AG08396 (cell line): ENCODE measurements at regions not wholly inside any gene's neighbourhood (a gene's known extent, or its start where the extent isn't known, plus 50 kb on each side); places are given as distances from the start of the nearest gene placed in this dataset.
"Not testable (repeated sequence)": the region's sequence is repeated elsewhere in the genome, so short reads cannot be mapped to it uniquely, and the experiment has no call there.

Experiments
- DNase-seq: peaks from one replicate; pipeline ENCODE4 v3.0.0; 2012; ENCODE audit warnings: low spot score, mixed read lengths

DNA sequence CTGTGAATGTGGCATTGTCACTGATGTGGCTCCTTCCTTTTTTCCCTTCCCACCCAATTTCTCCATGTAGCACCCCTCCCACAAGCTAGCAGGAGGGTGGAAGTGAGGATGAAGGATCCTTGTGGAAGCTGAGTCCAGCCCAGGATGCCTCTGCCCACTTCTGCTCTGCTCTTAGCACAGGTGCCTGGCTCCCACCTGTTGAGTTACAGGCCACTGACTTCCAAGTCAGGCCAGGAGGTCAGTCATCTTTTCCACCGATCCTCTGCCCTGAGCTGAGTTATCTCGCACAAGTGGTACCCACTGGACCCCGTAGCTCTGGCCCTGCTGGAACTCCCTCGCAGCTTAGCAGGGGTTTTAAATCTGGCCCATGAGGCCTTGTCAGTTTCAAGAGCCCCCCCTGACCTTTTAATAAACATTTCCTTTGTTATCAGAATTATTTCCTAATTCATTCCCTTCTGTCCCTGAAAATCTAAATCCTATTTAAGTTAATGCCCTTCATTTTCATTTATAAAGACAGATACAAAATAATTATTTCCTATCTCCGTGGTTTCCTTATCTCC, 125.3 kb upstream of the CADM1 start:
- DNase-seq = no peak

DNA sequence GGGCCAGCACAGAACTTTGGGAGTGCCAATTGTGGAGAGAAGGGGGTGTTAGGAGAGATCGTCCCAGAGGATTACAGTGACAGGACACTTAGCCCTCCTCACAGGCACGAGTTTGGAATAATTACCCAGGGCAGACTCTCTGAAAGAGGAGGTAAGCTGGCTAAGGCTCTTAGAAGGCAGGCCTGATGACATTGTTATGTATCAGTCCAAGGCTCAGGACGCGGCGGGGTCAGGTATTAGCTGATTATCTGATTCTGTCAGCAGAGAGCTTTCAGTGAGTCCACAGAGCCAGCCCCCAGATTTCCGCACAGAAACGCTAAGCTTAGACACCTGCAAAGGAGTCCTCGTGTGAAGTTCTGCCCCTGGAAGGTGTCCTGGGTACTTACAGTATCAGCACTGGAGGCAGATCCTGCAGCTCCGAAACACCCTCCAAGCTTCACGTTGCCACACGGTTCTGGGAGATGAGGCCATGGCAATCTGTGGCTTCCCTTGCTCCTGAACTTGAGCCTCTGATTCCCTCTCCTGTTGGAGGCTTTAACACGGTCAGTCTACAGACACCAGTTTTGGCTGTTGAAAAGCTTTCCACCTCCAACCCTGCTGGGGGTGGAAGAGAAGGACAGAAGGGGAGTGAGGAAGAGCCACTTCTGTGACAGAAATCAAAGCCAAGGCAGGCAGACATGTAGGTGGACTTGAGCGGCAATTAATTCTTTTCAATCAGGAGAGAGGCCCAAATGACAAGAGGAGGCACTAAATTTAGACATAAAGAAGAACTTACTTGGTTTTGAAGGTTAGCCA, 123.6 kb upstream of the CADM1 start:
- DNase-seq = no peak

DNA sequence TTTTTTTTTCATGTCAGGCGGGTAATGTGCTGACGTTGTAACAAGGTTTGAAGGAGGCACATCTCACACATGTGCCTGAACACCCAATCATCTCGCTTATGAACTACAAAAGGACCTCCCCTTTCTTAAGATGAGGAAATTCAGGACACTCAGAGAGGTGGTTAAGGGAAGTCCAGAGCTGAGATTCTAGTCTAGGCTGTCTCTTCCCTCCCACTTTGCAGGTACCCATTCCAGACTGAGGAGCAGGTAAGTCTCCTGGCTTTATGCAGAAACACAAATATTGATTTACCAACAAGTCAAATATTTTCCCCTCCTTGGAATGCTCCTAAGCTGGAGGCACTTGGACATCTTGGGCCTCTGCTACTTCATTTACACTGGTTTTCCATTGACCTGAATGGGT, 122.9 kb upstream of the CADM1 start:
- DNase-seq = no peak

DNA sequence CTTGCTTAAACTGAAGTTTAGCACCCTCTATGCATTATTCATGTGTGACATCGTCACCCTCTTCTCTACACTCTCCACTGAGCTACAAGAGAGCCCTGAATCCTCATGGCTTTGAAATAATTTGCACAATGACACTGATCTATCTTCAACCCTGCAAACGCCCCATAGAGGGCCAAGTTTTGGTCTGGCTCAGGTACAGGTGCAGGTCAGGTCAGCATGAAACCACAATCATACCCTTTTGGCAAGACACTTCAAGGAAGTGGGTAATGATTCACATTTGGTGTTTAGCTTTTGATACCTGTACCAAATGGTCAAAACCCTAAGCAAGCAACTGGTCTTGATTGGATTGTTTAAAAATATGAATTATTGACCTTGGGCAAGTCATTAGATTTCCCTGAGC, 122.2 kb upstream of the CADM1 start:
- no peak for DNase-seq

DNA sequence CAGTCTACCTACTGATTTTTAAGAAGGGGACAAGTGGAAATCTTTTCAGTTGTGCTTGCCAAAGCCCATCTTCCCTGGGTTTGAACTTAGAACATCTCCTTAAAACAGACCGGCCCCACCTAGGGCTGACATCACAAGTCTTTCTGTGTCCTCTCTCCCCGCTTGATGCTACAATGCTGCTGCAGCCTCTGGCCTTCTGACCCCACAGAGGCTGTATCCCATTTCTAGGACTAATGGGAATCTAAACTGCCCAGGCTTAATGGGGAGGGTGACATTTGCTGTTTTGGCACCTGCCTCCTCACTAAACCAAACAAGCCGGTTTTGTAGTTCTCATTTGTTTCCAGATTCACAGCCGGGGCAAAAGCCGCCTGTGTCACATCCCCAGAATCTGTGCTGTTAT, 121.3 kb upstream of the CADM1 start:
- DNase-seq = no peak

DNA sequence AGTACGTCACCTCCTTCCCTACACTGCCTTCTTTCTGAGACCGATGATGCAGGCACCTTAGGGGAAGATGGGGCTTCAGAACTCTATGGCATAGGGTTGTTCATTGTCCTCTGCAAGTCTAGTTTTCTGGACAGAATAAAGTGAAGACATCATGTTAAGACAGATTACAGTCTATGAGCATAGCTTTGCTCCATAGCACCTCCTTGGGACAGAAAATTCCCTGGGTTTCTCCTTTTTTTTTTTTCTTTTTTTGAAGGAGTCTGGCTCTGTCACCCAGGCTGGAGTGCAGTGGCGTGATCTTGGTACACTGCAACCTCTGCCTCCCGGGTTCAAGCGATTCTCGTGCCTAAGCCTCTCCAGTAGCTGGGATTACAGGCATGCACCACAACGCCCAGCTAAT, 119.8 kb upstream of the CADM1 start:
- DNase-seq = no peak

DNA sequence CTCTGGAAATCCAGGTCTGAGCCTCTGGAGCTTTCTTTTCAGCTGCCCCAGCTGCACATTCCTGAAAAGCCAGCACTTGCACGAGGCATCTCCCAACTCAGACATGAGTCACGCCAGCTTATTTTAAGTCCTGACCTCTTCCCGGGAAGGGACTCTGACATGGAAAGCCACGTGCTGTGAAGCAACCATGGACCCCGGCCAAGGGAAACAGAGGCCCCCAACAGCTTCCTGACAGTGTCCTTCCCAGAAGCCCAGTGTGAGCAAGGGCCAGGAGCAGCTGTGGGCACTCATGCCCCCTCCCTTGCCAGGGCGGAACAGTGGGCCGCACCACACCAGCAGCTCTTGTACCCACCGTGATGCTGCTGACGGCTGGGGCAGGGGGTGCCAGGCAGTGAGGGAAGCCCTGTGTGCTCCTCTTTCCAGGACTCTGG, 118.8 kb upstream of the CADM1 start:
- DNase-seq = peak; percentile 93

DNA sequence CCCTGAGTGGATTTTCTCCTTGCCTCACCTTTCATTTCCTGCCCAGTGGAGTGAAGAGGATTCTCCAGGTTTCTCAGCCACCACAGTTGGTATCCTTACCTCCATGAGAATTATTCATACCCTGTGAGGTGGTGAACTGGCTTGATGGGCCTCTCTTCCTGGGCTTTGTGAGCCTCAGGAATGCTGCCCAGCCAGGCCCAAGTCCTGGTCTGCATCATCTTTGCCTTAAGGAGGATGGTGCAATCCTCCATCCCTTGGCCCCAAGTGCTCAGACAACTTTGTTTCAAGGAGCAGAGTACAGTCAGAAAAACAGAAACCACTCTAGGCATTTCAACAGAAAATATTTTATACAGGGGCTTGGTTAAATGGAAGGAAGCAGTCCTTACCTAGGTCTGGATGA, 114.2 kb upstream of the CADM1 start:
- no peak for DNase-seq

DNA sequence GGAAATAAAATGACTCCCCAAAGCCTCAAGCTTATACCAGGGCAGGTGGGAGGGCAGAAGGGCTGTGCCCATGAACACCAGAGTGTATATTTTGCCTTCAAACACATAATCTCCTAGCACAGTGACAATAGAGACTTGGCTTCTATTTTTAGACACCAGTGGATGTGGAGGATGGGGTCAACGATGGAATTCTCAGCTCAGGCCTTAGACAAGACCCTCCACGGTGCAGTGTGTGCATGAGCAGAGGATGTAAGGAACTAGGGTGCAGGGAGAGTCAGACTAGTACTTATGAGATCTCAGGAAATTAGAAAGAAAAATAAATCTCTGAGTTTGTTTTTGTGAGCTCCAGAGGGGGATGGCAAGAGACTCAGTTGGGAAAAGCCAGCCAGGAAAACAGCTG, 113.6 kb upstream of the CADM1 start:
- no peak for DNase-seq

DNA sequence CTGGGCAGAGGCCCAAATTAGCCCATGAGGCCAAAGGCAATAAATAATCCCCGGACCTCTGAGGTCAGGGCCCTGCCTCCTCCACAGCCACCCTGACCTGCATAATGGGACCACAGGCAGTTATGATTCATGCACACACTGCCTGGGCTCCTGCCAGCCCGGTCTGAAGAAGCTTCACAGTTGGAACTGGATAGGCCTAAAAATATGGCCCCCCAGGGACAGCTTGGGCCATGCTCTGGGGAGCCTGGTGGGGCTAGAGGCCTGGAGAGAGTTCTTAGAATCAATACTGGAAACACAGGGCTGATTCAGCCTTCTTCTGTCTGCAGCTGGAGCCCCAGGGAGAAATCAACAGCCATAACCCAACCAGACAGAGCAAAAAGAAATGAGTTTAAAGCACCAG, 112.8 kb upstream of the CADM1 start:
- peak; percentile 44 for DNase-seq

DNA sequence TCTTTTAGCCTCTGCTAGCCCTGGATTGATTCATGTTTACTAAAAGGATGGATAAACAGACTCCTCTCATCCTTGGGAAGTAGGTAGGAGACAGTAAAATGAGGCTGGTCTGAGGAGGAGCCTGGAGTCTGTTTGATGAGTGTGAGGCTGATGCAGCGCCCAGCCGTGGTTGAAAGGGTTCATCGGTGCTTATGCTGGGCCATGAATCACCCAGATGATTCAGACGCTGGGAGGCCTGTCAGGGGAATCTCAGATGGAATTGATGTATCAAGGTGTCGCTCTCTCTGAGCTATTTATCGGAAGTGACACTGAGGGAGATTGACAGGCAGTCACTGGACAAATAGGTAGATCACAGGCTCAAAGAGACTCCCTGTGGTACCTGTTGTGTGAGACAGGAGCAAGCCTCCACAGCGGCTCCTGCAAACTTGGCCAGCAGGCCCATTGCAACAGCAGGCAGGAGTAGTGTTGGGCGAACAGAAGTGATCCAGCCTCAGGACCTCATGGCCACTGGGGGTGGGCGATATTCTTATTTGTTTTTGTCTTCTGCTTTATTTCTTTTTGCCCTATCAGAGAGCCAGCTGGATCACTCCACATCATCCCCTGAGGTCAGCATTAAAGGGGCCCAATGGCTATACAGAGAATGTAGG, 109.9 kb upstream of the CADM1 start:
- peak; percentile 77 for DNase-seq

DNA sequence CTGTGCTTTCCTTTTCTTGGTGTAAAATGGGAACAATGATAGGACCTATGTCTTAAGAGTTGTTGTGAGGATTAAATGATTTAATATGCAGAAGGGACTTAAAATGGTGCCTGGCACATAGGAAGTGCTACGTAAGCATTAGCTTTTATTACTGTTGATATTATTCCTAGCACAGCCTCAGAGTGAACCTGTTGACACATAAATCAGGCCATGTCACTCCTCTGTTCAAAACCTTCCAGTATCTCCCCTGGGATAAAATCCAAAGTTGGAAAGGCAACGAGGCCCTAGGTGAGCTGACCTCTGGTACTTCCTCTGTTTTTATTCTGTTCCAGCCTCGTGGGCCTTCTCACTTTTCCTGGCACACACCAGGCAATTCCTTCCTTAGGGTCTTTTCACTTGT, 108.8 kb upstream of the CADM1 start:
- DNase-seq = no peak

DNA sequence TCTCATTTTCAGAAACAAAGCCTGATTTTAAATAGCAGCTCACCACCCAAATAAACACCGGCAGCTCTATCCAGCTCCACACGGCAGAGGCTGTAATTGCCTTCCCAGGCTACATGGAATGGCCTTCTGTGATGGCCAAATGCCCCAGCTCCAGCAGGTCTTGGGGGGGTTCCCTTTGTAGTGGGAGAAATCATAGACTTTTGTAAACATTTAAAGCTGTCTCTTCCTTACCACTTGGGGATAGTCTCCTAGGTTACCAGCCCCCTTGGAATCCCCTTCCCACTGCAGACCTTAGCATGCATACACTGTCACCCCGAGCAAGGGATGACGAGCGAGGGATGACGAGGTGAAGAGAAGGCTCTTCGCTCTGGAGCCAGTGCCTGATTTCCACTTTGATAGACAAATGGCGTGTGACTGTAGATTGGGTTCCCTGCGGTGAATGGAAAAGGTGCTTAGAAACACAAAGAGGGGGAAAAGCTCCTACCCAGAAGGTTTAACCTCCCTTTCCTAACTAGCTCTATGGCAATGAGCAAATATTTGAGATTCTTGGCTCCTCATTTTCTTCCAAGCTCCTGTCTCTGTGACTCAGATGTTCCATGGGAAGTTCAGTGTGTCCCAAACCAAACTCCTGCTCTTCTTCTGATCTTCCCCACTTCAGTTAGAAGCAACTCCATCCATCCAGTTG, 108.0 kb upstream of the CADM1 start:
- DNase-seq = peak; percentile 47

DNA sequence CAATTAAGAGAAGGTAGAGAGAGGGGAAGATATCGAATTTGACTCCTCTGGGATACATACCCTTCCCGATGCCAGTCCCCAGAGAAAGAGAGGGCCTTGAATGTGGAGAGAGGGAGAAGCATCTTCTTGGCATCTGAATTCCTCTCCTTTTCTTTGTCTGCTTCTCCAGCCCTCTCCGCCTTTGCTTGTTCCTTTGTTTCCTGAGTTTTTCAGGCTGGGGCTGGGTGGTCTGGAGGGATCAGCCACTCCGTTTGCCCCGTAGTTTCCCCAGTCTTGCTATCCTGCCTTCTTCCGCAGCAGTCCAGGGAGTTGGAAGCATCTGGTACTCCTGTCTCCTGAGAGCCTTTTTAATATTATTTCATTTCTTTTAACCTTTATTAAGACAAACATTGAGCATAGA, 107.1 kb upstream of the CADM1 start:
- DNase-seq = no peak

DNA sequence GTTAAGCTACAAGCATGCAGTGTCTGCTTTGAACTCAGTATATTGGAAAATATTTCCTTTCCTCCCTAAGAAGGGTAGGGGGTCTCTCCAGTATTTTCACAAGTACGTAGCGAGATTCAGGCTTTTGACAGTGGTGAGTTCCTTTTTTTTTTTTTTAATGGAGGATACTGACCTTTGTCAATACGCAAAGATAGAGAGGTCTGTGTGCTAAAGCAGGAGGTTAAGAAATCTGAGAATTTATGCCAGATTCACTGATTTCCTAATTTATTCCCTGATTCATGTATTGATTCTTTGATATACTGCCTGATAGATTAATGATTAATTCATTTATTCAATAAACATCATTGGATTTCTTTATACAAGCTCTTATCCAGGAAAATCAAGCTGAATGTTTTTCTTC, 106.7 kb upstream of the CADM1 start:
- no peak for DNase-seq

DNA sequence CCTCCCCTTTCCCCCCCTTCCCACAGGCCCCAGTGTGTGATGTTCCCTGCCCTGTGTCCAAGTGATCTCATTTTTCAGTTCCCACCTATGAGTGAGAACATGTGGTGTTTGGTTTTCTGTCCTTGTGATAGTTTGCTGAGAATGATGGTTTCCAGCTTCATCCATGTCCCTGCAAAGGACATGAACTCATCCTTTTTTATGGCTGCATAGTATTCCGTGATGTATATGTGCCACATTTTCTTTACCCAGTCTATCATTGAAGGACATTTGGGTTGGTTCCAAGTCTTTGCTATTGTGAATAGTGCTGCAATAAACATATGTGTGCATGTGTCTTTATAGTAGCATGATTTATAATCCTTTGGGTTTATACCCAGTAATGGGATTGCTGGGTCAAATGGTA, 106.0 kb upstream of the CADM1 start:
- DNase-seq = not testable (repeated sequence)

DNA sequence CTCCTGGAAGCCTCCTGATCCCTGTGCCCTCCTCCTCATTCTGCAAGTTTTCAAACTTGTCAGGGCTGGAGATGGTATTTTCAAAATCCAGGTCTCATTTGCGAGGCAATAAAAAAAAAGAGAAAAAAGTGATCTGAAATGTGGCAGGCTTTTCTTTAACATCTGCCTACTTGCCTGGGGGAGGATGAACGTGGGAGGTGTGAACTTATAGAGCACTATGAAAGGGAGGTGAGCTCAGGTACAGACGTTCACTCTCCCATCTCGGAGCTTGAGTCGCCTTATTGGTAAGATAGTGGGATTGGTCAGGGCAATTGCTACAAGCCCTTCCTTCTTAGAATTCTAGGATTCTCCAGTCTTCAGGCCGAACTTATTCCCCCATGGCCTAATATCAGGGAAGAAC, 104.8 kb upstream of the CADM1 start:
- no peak for DNase-seq

DNA sequence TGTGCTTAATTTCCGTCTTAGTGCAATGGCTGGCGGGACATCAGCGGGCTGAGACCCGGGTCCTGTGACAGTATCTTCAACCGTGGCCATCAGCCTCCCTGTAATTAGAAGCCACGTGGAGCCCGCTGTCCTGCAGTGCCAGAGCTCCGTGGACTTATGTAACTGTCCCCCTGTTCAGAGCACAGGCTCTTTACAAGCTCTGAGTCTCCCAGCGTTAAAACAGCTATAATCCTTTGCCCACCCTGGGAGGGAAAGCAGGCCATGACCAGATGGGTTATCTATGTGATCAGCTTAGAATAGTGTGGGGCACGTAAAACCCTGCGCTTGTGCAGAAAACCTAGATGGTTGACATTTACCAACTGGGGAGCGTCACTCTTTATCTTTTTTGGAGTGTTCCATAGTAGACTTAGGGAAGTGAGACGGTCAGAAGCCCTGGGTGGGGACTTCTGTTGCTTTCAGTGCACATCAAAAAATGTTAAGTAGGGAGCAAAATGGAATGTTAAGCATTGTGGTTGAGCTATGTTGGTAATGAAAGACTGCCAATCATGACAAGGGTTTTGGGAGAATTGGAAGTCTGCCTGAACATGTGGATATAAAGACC, 103.5 kb upstream of the CADM1 start:
- no peak for DNase-seq

DNA sequence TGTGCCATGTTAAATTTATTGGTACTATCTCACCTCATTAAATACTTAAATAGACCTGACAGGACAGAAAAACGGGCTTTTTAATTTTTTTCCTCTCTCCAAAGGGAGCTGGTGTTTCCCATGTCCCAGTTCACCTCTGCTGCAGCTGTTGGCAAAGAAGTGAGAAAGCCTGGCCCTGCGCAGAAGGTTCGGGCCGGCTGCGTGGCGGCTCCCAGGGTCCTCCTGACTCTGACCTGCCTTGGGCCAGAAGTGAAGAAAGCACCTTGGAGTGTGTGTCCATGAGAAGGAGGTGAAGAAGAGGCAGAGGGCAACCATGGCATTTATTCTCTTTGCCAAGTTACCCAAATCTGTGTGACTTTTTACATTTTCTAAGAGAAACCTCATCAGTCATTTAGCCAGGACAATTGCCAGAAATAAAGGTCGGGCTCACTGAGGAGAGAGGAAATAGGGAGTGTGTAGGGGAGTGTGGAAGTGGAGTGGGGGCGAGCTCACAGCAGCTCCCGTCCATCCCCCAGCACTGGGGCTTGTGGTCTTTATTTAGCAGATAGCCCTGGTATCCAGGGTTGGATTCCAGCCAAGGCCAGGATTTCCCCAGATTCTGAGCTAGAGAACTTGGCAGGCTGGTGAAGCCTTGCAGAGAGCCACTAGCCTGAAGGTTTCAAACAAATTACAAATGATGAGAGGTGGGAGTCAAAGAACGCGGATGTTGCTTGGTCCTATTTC, 102.4 kb upstream of the CADM1 start:
- no peak for DNase-seq

DNA sequence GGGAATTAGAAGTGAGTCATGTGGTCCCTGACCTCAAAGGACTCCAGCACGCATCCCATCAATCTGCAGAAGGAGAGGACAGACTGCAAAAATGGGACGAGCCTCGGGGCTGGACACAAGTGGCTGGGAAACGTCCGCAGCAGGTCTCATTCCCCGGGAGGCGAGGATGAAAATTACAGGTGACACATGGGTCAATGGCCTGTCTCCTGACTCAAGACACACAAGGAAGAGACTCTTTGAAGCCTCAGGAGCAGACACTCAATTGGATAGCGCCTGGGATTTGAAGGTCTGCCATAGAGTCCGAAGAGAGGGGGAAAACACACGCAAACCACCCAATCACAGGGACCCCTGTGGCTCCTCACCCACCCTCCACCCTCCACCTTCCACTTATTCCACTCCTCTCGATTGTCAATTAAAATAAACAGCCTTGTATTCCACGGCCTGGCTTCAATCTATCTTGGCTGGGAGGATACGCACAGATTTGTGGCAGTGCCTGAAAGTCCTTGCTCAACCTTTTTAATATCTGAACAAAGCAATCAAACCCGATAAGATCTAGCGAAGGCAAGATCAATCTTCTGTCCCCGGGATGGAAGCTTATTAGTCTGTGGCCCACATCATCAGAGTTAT, 101.8 kb upstream of the CADM1 start:
- DNase-seq = no peak

DNA sequence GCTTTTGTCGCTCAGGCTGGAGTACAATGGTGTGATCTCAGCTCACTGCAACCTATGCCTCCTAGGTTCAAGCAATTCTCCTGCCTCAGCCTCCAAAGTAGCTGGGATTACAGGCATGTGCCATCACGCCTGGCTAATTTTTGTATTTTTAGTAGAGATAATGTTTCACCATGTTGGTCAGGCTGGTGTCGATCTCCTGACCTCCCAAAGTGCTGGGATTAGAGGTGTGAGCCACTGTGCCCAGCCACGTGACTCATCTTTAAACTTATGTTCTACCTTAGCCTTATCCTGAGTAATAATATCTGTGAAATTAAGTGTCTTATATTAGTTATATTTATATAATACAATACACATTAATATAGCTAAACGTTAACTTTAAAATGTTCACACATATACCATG, 101.2 kb upstream of the CADM1 start:
- not testable (repeated sequence) for DNase-seq
